Neutrophil (primary cell): ENCODE measurements at regions not wholly inside any gene's neighbourhood (a gene's known extent, or its start where the extent isn't known, plus 50 kb on each side); places are given as distances from the start of the nearest gene placed in this dataset.
"Not testable (repeated sequence)": the region's sequence is repeated elsewhere in the genome, so short reads cannot be mapped to it uniquely, and the experiment has no call there.

Source experiments
- H3K27ac ChIP-seq: fragments of 200-600 bp; sonication (generic); 2 replicates; pipeline ENCODE4 v1.5.1; 2016; ENCODE audit warnings: mild to moderate bottlenecking, moderate library complexity
- H3K27me3 ChIP-seq: fragments of 200-600 bp; sonication (generic); 2 replicates; pipeline ENCODE4 v1.6.0; 2016; ENCODE audit warnings: mild to moderate bottlenecking
- H3K36me3 ChIP-seq: fragments of 200-600 bp; sonication (generic); 2 replicates; pipeline ENCODE4 v1.5.1; 2017
- H3K4me1 ChIP-seq, 2 experiments: fragments of 200-600 bp in 1 of 2; sonication (generic) in 1 of 2; 1 replicate in 1 of 2; 2 replicates in 1 of 2; pipeline versions ENCODE4 v1.5.1 to v1.6.1; 2013 to 2016; ENCODE audit warnings: low read depth in 1 of 2, low read length in 1 of 2, mild to moderate bottlenecking in 1 of 2, moderate library complexity in 1 of 2; ENCODE audit not compliant: control insufficient read depth in 1 of 2, insufficient read depth in 1 of 2
- H3K4me3 ChIP-seq, 2 experiments: fragments of 200-600 bp in 1 of 2; sonication (generic) in 1 of 2; 1 replicate in 1 of 2; 2 replicates in 1 of 2; pipeline ENCODE4 v1.5.1; 2013 to 2016; ENCODE audit warnings: low read depth in 1 of 2, low read length in 1 of 2, mild to moderate bottlenecking in 1 of 2, moderate library complexity in 1 of 2
- H3K9me3 ChIP-seq: fragments of 200-600 bp; sonication (generic); 2 replicates; pipeline ENCODE4 v1.5.1; 2016
- CTCF ChIP-seq: fragments of 200-600 bp; sonication (generic); IDR thresholded peaks from 2 replicates; pipeline ENCODE4 v1.5.1; 2016; ENCODE audit warnings: antibody characterized with exemption

GRCh38 chr7:13262929-13263530 lies 575.6 kb downstream of the ARL4A start:
- no peak for TF ChIP-seq CTCF
- no peaks in the 10 kb centered on the region for H3K36me3 ChIP-seq
- H3K4me3 ChIP-seq, result no peak overlapping the region
- H3K4me1 ChIP-seq, result no peaks in the 10 kb centered on the region
- H3K9me3 ChIP-seq, result no peaks in the 10 kb centered on the region
- no peaks in the 10 kb centered on the region for H3K27me3 ChIP-seq
- no peak overlapping the region for H3K27ac ChIP-seq

DNA sequence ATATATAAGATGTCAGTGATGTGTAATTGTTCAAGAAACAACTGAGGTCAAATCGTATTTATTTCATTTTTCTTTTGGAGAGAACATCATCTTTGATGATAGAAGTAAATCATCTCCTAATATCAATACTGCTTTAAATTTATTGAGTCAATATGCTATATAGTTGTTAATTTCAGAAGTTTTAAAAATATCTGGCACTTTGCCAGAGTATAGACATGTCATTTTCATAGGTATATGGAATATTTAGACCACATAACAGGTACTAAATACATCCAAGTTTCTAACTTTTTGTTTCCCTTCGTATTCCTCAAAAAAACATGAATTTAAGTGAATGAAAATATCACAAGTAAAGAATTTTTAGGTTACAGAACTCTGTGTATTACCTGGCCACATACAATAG lies 577.8 kb downstream of the ARL4A start:
- Histone ChIP-seq H3K4me1 (no peaks in the 10 kb centered on the region), H3K9me3 (no peaks in the 10 kb centered on the region), H3K36me3 (no peaks in the 10 kb centered on the region), H3K27me3 (no peaks in the 10 kb centered on the region), H3K27ac (no peak overlapping the region), H3K4me3 (no peak overlapping the region)
- no peak for TF ChIP-seq CTCF

GRCh38 chr7:13274205-13274604 lies 586.8 kb downstream of the ARL4A start:
- H3K27ac ChIP-seq, H3K9me3 ChIP-seq, H3K4me3 ChIP-seq, H3K4me1 ChIP-seq, H3K27me3 ChIP-seq, H3K36me3 ChIP-seq: not testable (repeated sequence)

GRCh38 chr7:13276977-13277376 lies 589.5 kb downstream of the ARL4A start:
- Histone ChIP-seq H3K4me1 (no peaks in the 10 kb centered on the region), H3K27me3 (no peaks in the 10 kb centered on the region), H3K36me3 (no peaks in the 10 kb centered on the region), H3K9me3 (no peaks in the 10 kb centered on the region), H3K27ac (no peak overlapping the region), H3K4me3 (no peak overlapping the region)
- no peak for TF ChIP-seq CTCF

- Histone ChIP-seq H3K4me1 (no peaks in the 10 kb centered on the region), H3K36me3 (no peaks in the 10 kb centered on the region), H3K27me3 (no peaks in the 10 kb centered on the region), H3K9me3 (no peaks in the 10 kb centered on the region), H3K27ac (no peak overlapping the region), H3K4me3 (no peak overlapping the region)
- TF ChIP-seq CTCF, result no peak
Observed at GRCh38 chr7:13278020-13278419, 590.6 kb downstream of the ARL4A start.

DNA sequence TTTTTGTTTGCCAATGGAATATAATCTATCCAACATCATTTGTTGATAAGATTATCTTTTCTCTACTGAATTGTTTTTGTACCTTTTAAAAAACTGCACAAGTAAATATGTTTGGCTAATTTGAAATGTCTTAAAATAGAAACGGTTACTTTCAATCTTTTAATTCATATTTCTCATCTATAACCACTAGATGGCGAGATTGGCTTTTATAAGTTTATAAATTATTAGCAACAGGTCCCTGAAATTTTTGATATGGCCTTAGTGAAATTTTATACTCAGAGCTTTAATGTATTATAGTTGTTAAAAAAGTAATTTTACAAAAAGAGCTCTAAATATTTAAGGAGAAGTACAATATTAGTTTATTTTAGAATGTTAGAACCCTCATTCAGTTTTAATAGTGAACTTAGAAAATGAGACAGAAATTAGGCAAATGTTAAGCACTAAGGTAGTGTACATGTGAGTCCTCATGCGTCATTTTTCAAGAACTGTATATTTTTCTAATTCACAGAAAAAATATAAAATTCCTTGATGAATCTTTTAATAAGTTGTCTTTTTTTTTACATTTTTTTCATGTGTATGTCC lies 592.5 kb downstream of the ARL4A start:
- no peak overlapping the region for H3K27ac ChIP-seq
- H3K27me3 ChIP-seq, result no peaks in the 10 kb centered on the region
- no peaks in the 10 kb centered on the region for H3K36me3 ChIP-seq
- H3K4me1 ChIP-seq, result no peaks in the 10 kb centered on the region
- H3K9me3 ChIP-seq, result no peaks in the 10 kb centered on the region
- TF ChIP-seq CTCF, result no peak
- H3K4me3 ChIP-seq, result no peak overlapping the region
